T-helper 2 cell treated with Interferon-gamma antibody and Interleukin-4, amounts not matched to agents 5 μg/mL and 100 μg/mL, for 36 hours (primary cell): ENCODE measurements at regions not wholly inside any gene's neighbourhood (a gene's known extent, or its start where the extent isn't known, plus 50 kb on each side); places are given as distances from the start of the nearest gene placed in this dataset.
"Not testable (repeated sequence)": the region's sequence is repeated elsewhere in the genome, so short reads cannot be mapped to it uniquely, and the experiment has no call there.

Experiments
- DNase-seq: peaks from one replicate; pipeline ENCODE4 v3.0.0; 2021; ENCODE audit warnings: low spot score
- H3K27ac Mint-ChIP-seq: one replicate; pipeline ENCODE4 v1.8.0; 2021; ENCODE audit warnings: mild to moderate bottlenecking, mixed read lengths
- H3K27me3 Mint-ChIP-seq: one replicate; pipeline ENCODE4 v1.8.0; 2021; ENCODE audit warnings: low read depth, mixed read lengths
- H3K36me3 Mint-ChIP-seq: one replicate; pipeline ENCODE4 v1.8.0; 2021; ENCODE audit warnings: low read depth, mixed read lengths
- H3K4me1 Mint-ChIP-seq: one replicate; pipeline ENCODE4 v1.8.0; 2021; ENCODE audit warnings: low read depth, mixed read lengths
- H3K4me3 Mint-ChIP-seq: one replicate; pipeline ENCODE4 v1.8.0; 2022; ENCODE audit warnings: mild to moderate bottlenecking, moderate library complexity, mixed read lengths
- H3K9me3 Mint-ChIP-seq: one replicate; pipeline ENCODE4 v1.8.0; 2021; ENCODE audit warnings: mixed read lengths

- Mint-ChIP-seq H3K27me3 (peaks cover 4% of the 10 kb centered on the region), H3K9me3 (peaks cover 3% of the 10 kb centered on the region), H3K27ac (no peak overlapping the region), H3K4me1 (peaks cover 14% of the 10 kb centered on the region), H3K4me3 (no peak overlapping the region), H3K36me3 (peaks cover 3% of the 10 kb centered on the region)
- DNase-seq, result no peak
Observed at GRCh38 chr9:94033383-94033782, 50.9 kb upstream of the PTPDC1 start.

- Mint-ChIP-seq H3K4me3 (peak overlapping the region; percentile 83), H3K4me1 (peaks cover 14% of the 10 kb centered on the region), H3K27ac (no peak overlapping the region), H3K9me3 (peaks cover 5% of the 10 kb centered on the region), H3K27me3 (peaks cover 4% of the 10 kb centered on the region), H3K36me3 (peaks cover 3% of the 10 kb centered on the region)
- DNase-seq, result no peak
Observed at GRCh38 chr9:94031946-94032345, 52.3 kb upstream of the PTPDC1 start.

GRCh38 chr9:94031380-94031779 lies 52.9 kb upstream of the PTPDC1 start:
- Mint-ChIP-seq H3K4me3 (peak overlapping the region; percentile 83), H3K4me1 (peaks cover 14% of the 10 kb centered on the region), H3K36me3 (peaks cover 3% of the 10 kb centered on the region), H3K9me3 (peaks cover 9% of the 10 kb centered on the region), H3K27me3 (peaks cover 4% of the 10 kb centered on the region), H3K27ac (peak overlapping the region; percentile 57)
- DNase-seq, result no peak

GRCh38 chr9:94030318-94031179 lies 53.7 kb upstream of the PTPDC1 start:
- peak overlapping the region; percentile 98 for H3K27ac Mint-ChIP-seq
- peak; percentile 84 for DNase-seq
- peak overlapping the region; percentile 100 for H3K4me3 Mint-ChIP-seq
- H3K9me3 Mint-ChIP-seq, result peaks cover 10% of the 10 kb centered on the region
- peaks cover 3% of the 10 kb centered on the region for H3K36me3 Mint-ChIP-seq
- peaks cover 14% of the 10 kb centered on the region for H3K4me1 Mint-ChIP-seq
- H3K27me3 Mint-ChIP-seq, result peaks cover 4% of the 10 kb centered on the region

- H3K27ac Mint-ChIP-seq, result peak overlapping the region; percentile 98
- no peak for DNase-seq
- H3K27me3 Mint-ChIP-seq, result peaks cover 4% of the 10 kb centered on the region
- peaks cover 12% of the 10 kb centered on the region for H3K9me3 Mint-ChIP-seq
- peaks cover 3% of the 10 kb centered on the region for H3K36me3 Mint-ChIP-seq
- peak overlapping the region; percentile 100 for H3K4me3 Mint-ChIP-seq
- peaks cover 14% of the 10 kb centered on the region for H3K4me1 Mint-ChIP-seq
Observed at GRCh38 chr9:94029932-94030317, 54.3 kb upstream of the PTPDC1 start.

GRCh38 chr9:94026816-94027215 lies 57.4 kb upstream of the PTPDC1 start:
- no peak for DNase-seq
- Mint-ChIP-seq H3K27me3 (peaks cover 4% of the 10 kb centered on the region), H3K9me3 (peaks cover 23% of the 10 kb centered on the region), H3K36me3 (peaks cover 3% of the 10 kb centered on the region), H3K4me3 (no peak overlapping the region), H3K27ac (no peak overlapping the region), H3K4me1 (peaks cover 14% of the 10 kb centered on the region)

GRCh38 chr9:94022476-94022875 lies 61.8 kb upstream of the PTPDC1 start:
- H3K36me3 Mint-ChIP-seq, H3K4me3 Mint-ChIP-seq, H3K27me3 Mint-ChIP-seq, H3K27ac Mint-ChIP-seq, H3K4me1 Mint-ChIP-seq, DNase-seq: not testable (repeated sequence)
- peaks cover 21% of the 10 kb centered on the region for H3K9me3 Mint-ChIP-seq

GRCh38 chr9:94020836-94021235 lies 63.4 kb upstream of the PTPDC1 start:
- not testable (repeated sequence) for H3K27ac Mint-ChIP-seq, DNase-seq, H3K27me3 Mint-ChIP-seq, H3K4me3 Mint-ChIP-seq, H3K4me1 Mint-ChIP-seq, H3K36me3 Mint-ChIP-seq
- H3K9me3 Mint-ChIP-seq, result peaks cover 17% of the 10 kb centered on the region

GRCh38 chr9:94018628-94019027 lies 63.5 kb upstream of the BARX1 start:
- Mint-ChIP-seq H3K4me3 (no peak overlapping the region), H3K36me3 (no peaks in the 10 kb centered on the region), H3K9me3 (peaks cover 5% of the 10 kb centered on the region), H3K27me3 (peaks cover 7% of the 10 kb centered on the region), H3K4me1 (no peaks in the 10 kb centered on the region), H3K27ac (no peak overlapping the region)
- no peak for DNase-seq

- Mint-ChIP-seq H3K36me3 (no peaks in the 10 kb centered on the region), H3K27ac (no peak overlapping the region), H3K27me3 (peaks cover 7% of the 10 kb centered on the region), H3K9me3 (peaks cover 4% of the 10 kb centered on the region), H3K4me1 (no peaks in the 10 kb centered on the region), H3K4me3 (no peak overlapping the region)
- DNase-seq, result no peak
Observed at GRCh38 chr9:94017939-94018531, 62.9 kb upstream of the BARX1 start.

- peaks cover 11% of the 10 kb centered on the region for H3K27me3 Mint-ChIP-seq
- H3K4me1 Mint-ChIP-seq, result no peaks in the 10 kb centered on the region
- peaks cover 4% of the 10 kb centered on the region for H3K9me3 Mint-ChIP-seq
- no peak for DNase-seq
- H3K36me3 Mint-ChIP-seq, result no peaks in the 10 kb centered on the region
- no peak overlapping the region for H3K4me3 Mint-ChIP-seq
- H3K27ac Mint-ChIP-seq, result no peak overlapping the region
Observed at GRCh38 chr9:94016744-94017143, 61.6 kb upstream of the BARX1 start.

GRCh38 chr9:94014920-94015319 lies 59.8 kb upstream of the BARX1 start:
- no peaks in the 10 kb centered on the region for H3K36me3 Mint-ChIP-seq
- H3K4me1 Mint-ChIP-seq, result no peaks in the 10 kb centered on the region
- H3K27ac Mint-ChIP-seq, result no peak overlapping the region
- no peaks in the 10 kb centered on the region for H3K9me3 Mint-ChIP-seq
- H3K4me3 Mint-ChIP-seq, result no peak overlapping the region
- H3K27me3 Mint-ChIP-seq, result peaks cover 13% of the 10 kb centered on the region
- DNase-seq, result no peak

GRCh38 chr9:94014066-94014654 lies 59.0 kb upstream of the BARX1 start:
- Mint-ChIP-seq H3K4me1 (no peaks in the 10 kb centered on the region), H3K27me3 (peaks cover 8% of the 10 kb centered on the region), H3K4me3 (no peak overlapping the region), H3K9me3 (no peaks in the 10 kb centered on the region), H3K27ac (no peak overlapping the region), H3K36me3 (no peaks in the 10 kb centered on the region)
- DNase-seq, result no peak

GRCh38 chr9:94010980-94011533 lies 55.9 kb upstream of the BARX1 start:
- no peaks in the 10 kb centered on the region for H3K36me3 Mint-ChIP-seq
- no peak for DNase-seq
- H3K4me1 Mint-ChIP-seq, result no peaks in the 10 kb centered on the region
- H3K9me3 Mint-ChIP-seq, result no peaks in the 10 kb centered on the region
- H3K4me3 Mint-ChIP-seq, result no peak overlapping the region
- H3K27ac Mint-ChIP-seq, result no peak overlapping the region
- H3K27me3 Mint-ChIP-seq, result peaks cover 10% of the 10 kb centered on the region
